K562 (cell line): ENCODE measurements at regions not wholly inside any gene's neighbourhood (a gene's known extent, or its start where the extent isn't known, plus 50 kb on each side); places are given as distances from the start of the nearest gene placed in this dataset.

Experiments used
- ATAC-seq: fragments of 200-7000 bp; cut with Tn5 transposase; 3 replicates; pipeline ENCODE4 v1.9.1; 2020; ENCODE audit warnings: moderate library complexity
- BruUV-seq: library from RNA; stranded (reverse); fragments of 400-500 nt; replicated peaks from 2 replicates; lab custom pipeline; 2021; lab: Mats Ljungman, UMichigan
- CTCF ChIA-PET: fragments of 300-600 bp; formaldehyde crosslinking; extraction: SDS; loops from one replicate; lab custom pipeline; 2021; ENCODE audit warnings: low intra/inter-chr PET ratio; lab: Yijun Ruan, JAX
- POLR2A ChIA-PET: fragments of 300-600, 350-650 bp; sonication (Branson Sonifier 250); formaldehyde crosslinking; extraction: SDS; loops from one replicate; lab custom pipeline; 2021; ENCODE audit warnings: antibody characterized with exemption, inconsistent platforms; lab: Yijun Ruan, JAX
- DNase-seq, 4 experiments: peaks; one replicate each; pipeline versions ENCODE4 v3.0.0 to v3.0.0-alpha.2; 2011 to 2018; ENCODE audit warnings: low spot score in 3 of 4, mixed read lengths in 3 of 4; ENCODE audit errors: extremely low read depth in 1 of 4
- FAIRE-seq: peaks from 2 replicates; lab custom pipeline; 2011; peaks lifted over from hg19 to GRCh38; lab: Jason Lieb, UNC
- H2AFZ ChIP-seq: 2 replicates; pipeline ENCODE4 v1.6.0; 2011; ENCODE audit warnings: low read depth, low read length, control low read depth, inconsistent platforms
- H3K27ac ChIP-seq: fragments of 200-600 bp; 3 replicates; pipeline ENCODE4 v1.8.0; 2011; ENCODE audit warnings: low read depth, mild to moderate bottlenecking, control low read depth, inconsistent platforms, low read length, moderate library complexity, mixed read lengths; ENCODE audit errors: extremely low read depth
- H3K27me3 ChIP-seq, 2 experiments: fragments of 300-600 bp in 1 of 2; 2 replicates in 1 of 2; 3 replicates in 1 of 2; pipeline versions ENCODE4 v1.6.0 to v1.8.0; 2011; ENCODE audit warnings: inconsistent platforms in 2 of 2, low read length in 2 of 2, mild to moderate bottlenecking in 1 of 2, mixed read lengths in 1 of 2, moderate library complexity in 1 of 2; ENCODE audit not compliant: control insufficient read depth in 2 of 2, insufficient read depth in 2 of 2
- H3K36me3 ChIP-seq: fragments of 300-600 bp; 3 replicates; pipeline ENCODE4 v1.8.0; 2011; ENCODE audit warnings: mild to moderate bottlenecking, low read length, inconsistent platforms; ENCODE audit not compliant: control insufficient read depth, insufficient read depth
- H3K4me1 ChIP-seq, 2 experiments: fragments of 200-600 bp in 1 of 2; replicated peaks in 1 of 2; 2 replicates in 1 of 2; 3 replicates in 1 of 2; pipeline versions ENCODE4 v1.5.1 to v1.8.0; 2011; ENCODE audit warnings: inconsistent platforms in 2 of 2, low read length in 2 of 2, mild to moderate bottlenecking in 1 of 2, mixed read lengths in 1 of 2, moderate library complexity in 1 of 2; ENCODE audit not compliant: control insufficient read depth in 2 of 2, insufficient read depth in 2 of 2
- H3K4me2 ChIP-seq: 2 replicates; pipeline ENCODE4 v1.6.1; 2011; ENCODE audit warnings: low read length, control low read depth, inconsistent platforms, mixed read lengths; ENCODE audit not compliant: insufficient read depth
- H3K4me3 ChIP-seq: fragments of 200-600 bp; sonication (generic), shearing (Covaris generic); 2 replicates; pipeline ENCODE4 v1.5.1; 2016; ENCODE audit warnings: control low read depth, inconsistent platforms
- H3K79me2 ChIP-seq: fragments of 200-600 bp; 3 replicates; pipeline ENCODE4 v1.8.0; 2011; ENCODE audit warnings: low read length, inconsistent platforms; ENCODE audit not compliant: control insufficient read depth, insufficient read depth
- H3K9ac ChIP-seq, 2 experiments: 2 replicates each; pipeline versions ENCODE4 v1.6.0 to v1.6.1; 2011; ENCODE audit warnings: low read depth in 2 of 2, low read length in 2 of 2, control low read depth in 1 of 2, inconsistent platforms in 1 of 2, mild to moderate bottlenecking in 1 of 2, mixed read lengths in 1 of 2; ENCODE audit not compliant: insufficient read depth in 1 of 2
- H3K9me1 ChIP-seq: one replicate; pipeline ENCODE4 v1.6.0; 2011; ENCODE audit warnings: inconsistent platforms, mild to moderate bottlenecking, low read length, moderate library complexity; ENCODE audit not compliant: control insufficient read depth, insufficient read depth
- H3K9me3 ChIP-seq: replicated peaks from 2 replicates; pipeline ENCODE4 v1.5.1; 2011; ENCODE audit warnings: low read depth, low read length, inconsistent platforms; ENCODE audit not compliant: control insufficient read depth, insufficient read depth
- H4K20me1 ChIP-seq: replicated peaks from 2 replicates; pipeline ENCODE4 v1.6.1; 2011; ENCODE audit warnings: low read length, inconsistent platforms, mixed read lengths; ENCODE audit not compliant: control insufficient read depth, insufficient read depth
- CEBPB ChIP-seq: fragments of 450-650 bp; IDR thresholded peaks from 2 replicates; pipeline ENCODE4 v1.6.1; 2016; ENCODE audit warnings: missing genetic modification characterization, missing compliant biosample characterization
- CEBPG ChIP-seq, 3 experiments: fragments of 200-800 bp in 1 of 3; sonication (Bioruptor generic) in 1 of 3; sonication (generic) in 1 of 3; formaldehyde crosslinking in 1 of 3; IDR thresholded peaks in 2 of 3; conservative IDR thresholded peaks in 1 of 3; 2 replicates each; pipeline versions ENCODE4 v1.6.1 to v1.8.0; 2016 to 2022; ENCODE audit warnings: missing compliant biosample characterization in 2 of 3, missing genetic modification characterization in 2 of 3, mild to moderate bottlenecking in 1 of 3, missing genetic modification reagents in 1 of 3
- FOXK2 ChIP-seq, 2 experiments: fragments of 450-650 bp; IDR thresholded peaks in 1 of 2; conservative IDR thresholded peaks in 1 of 2; 2 replicates each; pipeline ENCODE4 v1.6.1; 2016; ENCODE audit warnings: low read depth in 2 of 2, mild to moderate bottlenecking in 1 of 2
- HMGN3 ChIP-seq: IDR thresholded peaks from 2 replicates; pipeline ENCODE4 v1.6.1; 2011; ENCODE audit warnings: borderline replicate concordance, low read depth, mild to moderate bottlenecking, mixed read lengths, low read length; ENCODE audit not compliant: insufficient read length; ENCODE audit errors: extremely low read depth
- JUND ChIP-seq, 2 experiments: IDR thresholded peaks; 2 replicates in 1 of 2; 3 replicates in 1 of 2; pipeline ENCODE4 v1.6.1; 2011; ENCODE audit warnings: borderline replicate concordance in 2 of 2, low read depth in 2 of 2, low read length in 2 of 2, improper control_type of control experiment in 1 of 2, missing biosample characterization in 1 of 2, missing genetic modification characterization in 1 of 2, missing genetic modification reagents in 1 of 2
- MYBL2 ChIP-seq, 2 experiments: fragments of 450-650 bp in 1 of 2; sonication (generic) in 1 of 2; formaldehyde crosslinking in 1 of 2; IDR thresholded peaks; 2 replicates each; pipeline versions ENCODE4 v1.6.1 to v1.8.1; 2017 to 2022; ENCODE audit warnings: borderline replicate concordance in 1 of 2, inconsistent platforms in 1 of 2, low read depth in 1 of 2, mild to moderate bottlenecking in 1 of 2, missing genetic modification reagents in 1 of 2, moderate library complexity in 1 of 2
- SREBF1 ChIP-seq: fragments of 150-350 bp; IDR thresholded peaks from 2 replicates; pipeline ENCODE4 v1.6.1; 2014; ENCODE audit warnings: antibody characterized with exemption, low read depth, low read length, borderline replicate concordance
- TARDBP ChIP-seq: fragments of 450-650 bp; IDR thresholded peaks from 2 replicates; pipeline ENCODE4 v1.6.1; 2016
- TCF7L2 ChIP-seq: fragments of 150-350 bp; IDR thresholded peaks from 2 replicates; pipeline ENCODE4 v1.6.1; 2016; ENCODE audit warnings: low read depth, mild to moderate bottlenecking, low read length, moderate library complexity
- ZKSCAN1 ChIP-seq: fragments of 150-350 bp; IDR thresholded peaks from 2 replicates; pipeline ENCODE4 v1.6.1; 2016; ENCODE audit warnings: low read depth, low read length
- ZNF263 ChIP-seq: sonication (generic); formaldehyde crosslinking; IDR thresholded peaks from 2 replicates; pipeline ENCODE4 v1.8.0; 2022; ENCODE audit warnings: mild to moderate bottlenecking, missing genetic modification reagents, borderline replicate concordance
- ZNF444 ChIP-seq: fragments of 250-450 bp; sonication (Bioruptor Pico); IDR thresholded peaks from 2 replicates; pipeline ENCODE4 v1.4.0; 2020; ENCODE audit warnings: mild to moderate bottlenecking, moderate library complexity
- ZNF507 ChIP-seq: conservative IDR thresholded peaks from 2 replicates; pipeline ENCODE4 v1.6.1; 2017; ENCODE audit warnings: missing genetic modification characterization, missing compliant biosample characterization
- in situ Hi-C: fragments of 300-500 bp; cut with MboI; formaldehyde crosslinking; loops from 4 replicates; pipeline ENCODE4 v1.15.0; 2018; ENCODE audit warnings: inconsistent platforms, mixed read lengths
- intact Hi-C: fragments of 100-400 bp; cut with micrococcal nuclease; formaldehyde crosslinking; loops from 2 replicates; pipeline ENCODE4 v1.14.2; 2022
- TF ChIP-seq, protein P1 (sequence below): fragments of 250-450 bp; sonication (Bioruptor Pico); IDR thresholded peaks from 2 replicates; pipeline ENCODE4 v1.4.0; 2020; ENCODE audit warnings: mild to moderate bottlenecking, moderate library complexity, borderline replicate concordance

GRCh38 chr6:137361701-137362100 lies 132.5 kb downstream of the OLIG3 start:
- no peaks in the 10 kb centered on the region for H3K79me2 ChIP-seq
- no peak overlapping the region for H3K4me2 ChIP-seq
- TF ChIP-seq CEBPG (CRISPR knock-in tag; IDR thresholded peaks at IDR 0.05) (no peak), CEBPG (tag; conservative IDR thresholded peaks at IDR 0.05 in 1 of 2, IDR thresholded peaks at IDR 0.05 in 1 of 2) (peak; percentile 32 to 33; a peak in 2 of 4 replicates), ZNF507 (tag) (no peak), ZNF444 (no peak), ZKSCAN1 (no peak), MYBL2 (IDR thresholded peaks at IDR 0.05; ENCODE audit: low read depth) (no peak), MYBL2 (CRISPR knock-in tag; IDR thresholded peaks at IDR 0.05; ENCODE audit: borderline replicate concordance) (no peak), SREBF1 (no peak), HMGN3 (no peak), FOXK2 (conservative IDR thresholded peaks at IDR 0.05 in 1 of 2, IDR thresholded peaks at IDR 0.05 in 1 of 2; ENCODE audit: low read depth in 2 of 2) (no peak), ZNF263 (no peak), JUND (IDR thresholded peaks at IDR 0.05; ENCODE audit: borderline replicate concordance, low read depth, low read length) (no peak), JUND (tag; IDR thresholded peaks at IDR 0.05; ENCODE audit: borderline replicate concordance, low read depth, low read length) (no peak), TCF7L2 (no peak), TARDBP (no peak), CEBPB (tag) (peak; percentile 35; the same call in 1 of the 2 replicates)
- TF ChIP-seq, protein P1, sequence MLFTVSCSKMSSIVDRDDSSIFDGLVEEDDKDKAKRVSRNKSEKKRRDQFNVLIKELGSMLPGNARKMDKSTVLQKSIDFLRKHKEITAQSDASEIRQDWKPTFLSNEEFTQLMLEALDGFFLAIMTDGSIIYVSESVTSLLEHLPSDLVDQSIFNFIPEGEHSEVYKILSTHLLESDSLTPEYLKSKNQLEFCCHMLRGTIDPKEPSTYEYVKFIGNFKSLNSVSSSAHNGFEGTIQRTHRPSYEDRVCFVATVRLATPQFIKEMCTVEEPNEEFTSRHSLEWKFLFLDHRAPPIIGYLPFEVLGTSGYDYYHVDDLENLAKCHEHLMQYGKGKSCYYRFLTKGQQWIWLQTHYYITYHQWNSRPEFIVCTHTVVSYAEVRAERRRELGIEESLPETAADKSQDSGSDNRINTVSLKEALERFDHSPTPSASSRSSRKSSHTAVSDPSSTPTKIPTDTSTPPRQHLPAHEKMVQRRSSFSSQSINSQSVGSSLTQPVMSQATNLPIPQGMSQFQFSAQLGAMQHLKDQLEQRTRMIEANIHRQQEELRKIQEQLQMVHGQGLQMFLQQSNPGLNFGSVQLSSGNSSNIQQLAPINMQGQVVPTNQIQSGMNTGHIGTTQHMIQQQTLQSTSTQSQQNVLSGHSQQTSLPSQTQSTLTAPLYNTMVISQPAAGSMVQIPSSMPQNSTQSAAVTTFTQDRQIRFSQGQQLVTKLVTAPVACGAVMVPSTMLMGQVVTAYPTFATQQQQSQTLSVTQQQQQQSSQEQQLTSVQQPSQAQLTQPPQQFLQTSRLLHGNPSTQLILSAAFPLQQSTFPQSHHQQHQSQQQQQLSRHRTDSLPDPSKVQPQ (CRISPR knock-in tag) = no peak
- H4K20me1 ChIP-seq = no peaks in the 10 kb centered on the region
- intact Hi-C loops = no loop called here
- FAIRE-seq (no peak), ATAC-seq (no peak), DNase-seq (no peak)
- no peaks in the 10 kb centered on the region for H3K4me1 ChIP-seq
- ChIA-PET POLR2A (interaction anchor here (1.3 kb wide), 1 partner anchor 8 kb away, joined by 4 read pairs; no protein-coding TSS in a partner anchor), CTCF (no interaction called here)
- H3K9me1 ChIP-seq = no peaks in the 10 kb centered on the region
- no peaks in the 10 kb centered on the region for H3K9me3 ChIP-seq
- H3K27me3 ChIP-seq = peaks cover 0 to 18% of the 10 kb centered on the region in 2 experiments; a peak in 3 of 5 replicates
- H3K4me3 ChIP-seq = no peak overlapping the region
- no peak overlapping the region for H3K9ac ChIP-seq
- in situ Hi-C loops = no loop called here
- H3K36me3 ChIP-seq = no peaks in the 10 kb centered on the region
- no TSS peak for BruUV-seq
- H2AFZ ChIP-seq = no peak overlapping the region
- H3K27ac ChIP-seq = no peak overlapping the region
